ENCODE measurements at regions not wholly inside any gene's neighbourhood (a gene's known extent, or its start where the extent isn't known, plus 50 kb on each side); places are given as distances from the start of the nearest gene placed in this dataset.

GRCh38 chr14:62251237-62251636 is 489.0 kb downstream of the SNAPC1 start:
- no peak for TF ChIP-seq CTCF (optimal IDR thresholded peaks at IDR 0.05 in 1 of 3, IDR thresholded peaks at IDR 0.05 in 1 of 3, conservative IDR thresholded peaks at IDR 0.05 in 1 of 3; ENCODE audit: extremely low read depth in 1 of 3, insufficient read depth in 2 of 3, low read length in 3 of 3)
- TF ChIP-seq EZH2 (IDR thresholded peaks at IDR 0.05; ENCODE audit: low read length): no peak

Measured in keratinocyte (primary cell).